T-helper 1 cell treated with Interleukin-12 subunit alpha and Interleukin-12 subunit beta and Interleukin-4 antibody, amounts not matched to agents 30 ng/mL and 1 ng/mL, for 36 hours (primary cell): ENCODE measurements at regions not wholly inside any gene's neighbourhood (a gene's known extent, or its start where the extent isn't known, plus 50 kb on each side); places are given as distances from the start of the nearest gene placed in this dataset.

Source experiments
- intact Hi-C: fragments of 100-400 bp; cut with micrococcal nuclease; formaldehyde crosslinking; loops from one replicate; pipeline ENCODE4 v1.15.1; 2024

- intact Hi-C loops = no loop called here
Observed at GRCh38 chr10:31121757-31122577, 90.3 kb upstream of the ZNF438 start.

GRCh38 chr10:31123946-31124345 lies 92.3 kb upstream of the ZNF438 start:
- intact Hi-C loops = no loop called here

- intact Hi-C loops = no loop called here
Observed at GRCh38 chr10:31124852-31125251, 93.2 kb upstream of the ZNF438 start.

- intact Hi-C loops = no loop called here
Observed at GRCh38 chr10:31125789-31126188, 94.1 kb upstream of the ZNF438 start.

GRCh38 chr10:31126593-31126992 lies 94.9 kb upstream of the ZNF438 start:
- intact Hi-C loops = no loop called here

- intact Hi-C loops = no loop called here
Observed at GRCh38 chr10:31128536-31128935, 96.9 kb upstream of the ZNF438 start.

GRCh38 chr10:31129271-31129670 lies 97.6 kb upstream of the ZNF438 start:
- intact Hi-C loops = no loop called here

- intact Hi-C loops = loop anchor here (10.0 kb wide), 1 partner anchor 695 kb away; the partner anchor contains the start of gene MAP3K8
Observed at GRCh38 chr10:31129880-31130405, 98.3 kb upstream of the ZNF438 start.

GRCh38 chr10:31130406-31130805 lies 98.7 kb upstream of the ZNF438 start:
- intact Hi-C loops = loop anchor here (10.0 kb wide), 1 partner anchor 696 kb away; the partner anchor contains the start of gene MAP3K8

GRCh38 chr10:31131251-31131650 lies 99.6 kb upstream of the ZNF438 start:
- intact Hi-C loops = loop anchor here (10.0 kb wide), 1 partner anchor 696 kb away; the partner anchor contains the start of gene MAP3K8

- intact Hi-C loops = loop anchor here (1.0 to 10.0 kb wide), 4 partner anchors 49 to 698 kb away; partner anchors contain the start of gene MAP3K8
Observed at GRCh38 chr10:31132681-31133244, 101.1 kb upstream of the ZNF438 start.

GRCh38 chr10:31133251-31133791 lies 101.7 kb upstream of the ZNF438 start:
- intact Hi-C loops = loop anchor here (1.0 to 10.0 kb wide), 4 partner anchors 50 to 699 kb away; partner anchors contain the start of gene MAP3K8

- intact Hi-C loops = loop anchor here (1.0 to 10.0 kb wide), 4 partner anchors 51 to 699 kb away; partner anchors contain the start of gene MAP3K8
Observed at GRCh38 chr10:31133792-31134310, 102.2 kb upstream of the ZNF438 start.

GRCh38 chr10:31134311-31134952 lies 102.8 kb upstream of the ZNF438 start:
- intact Hi-C loops = loop anchor here (10.0 kb wide), 1 partner anchor 700 kb away; the partner anchor contains the start of gene MAP3K8

GRCh38 chr10:31135171-31135570 lies 103.5 kb upstream of the ZNF438 start:
- intact Hi-C loops = loop anchor here (5.0 to 10.0 kb wide), 3 partner anchors 138 to 792 kb away; partner anchors contain the start of genes ARHGAP12 and MAP3K8

GRCh38 chr10:31135791-31136190 lies 104.1 kb upstream of the ZNF438 start:
- intact Hi-C loops = loop anchor here (2.0 to 10.0 kb wide), 5 partner anchors 45 to 792 kb away; partner anchors contain the start of genes ARHGAP12 and MAP3K8

GRCh38 chr10:31136386-31136785 lies 104.7 kb upstream of the ZNF438 start:
- intact Hi-C loops = loop anchor here (2.0 to 10.0 kb wide), 5 partner anchors 46 to 791 kb away; partner anchors contain the start of genes ARHGAP12 and MAP3K8

- intact Hi-C loops = loop anchor here (1.0 to 10.0 kb wide), 9 partner anchors 36 to 790 kb away; partner anchors contain the start of genes ARHGAP12, MAP3K8 and ZNF438
Observed at GRCh38 chr10:31136930-31137885, 105.5 kb upstream of the ZNF438 start.

- intact Hi-C loops = loop anchor here (5.0 to 10.0 kb wide), 3 partner anchors 141 to 789 kb away; partner anchors contain the start of genes ARHGAP12 and MAP3K8
Observed at GRCh38 chr10:31138026-31138553, 106.4 kb upstream of the ZNF438 start.
